Astrocyte (in vitro differentiated cells and primary cell): ENCODE measurements at regions not wholly inside any gene's neighbourhood (a gene's known extent, or its start where the extent isn't known, plus 50 kb on each side); places are given as distances from the start of the nearest gene placed in this dataset.
A peak's percentile ranks its signal among the peaks of the same experiment; 100 is the strongest.
"Not testable (repeated sequence)": the region's sequence is repeated elsewhere in the genome, so short reads cannot be mapped to it uniquely, and the experiment has no call there.

Experiments used
- DNase-seq: peaks from one replicate; pipeline ENCODE4 v3.0.0-alpha.2; 2010; ENCODE audit warnings: low read depth
- FAIRE-seq: peaks from 2 replicates; lab custom pipeline; 2011; peaks lifted over from hg19 to GRCh38; lab: Jason Lieb, UNC
- H2AFZ ChIP-seq: 2 replicates; pipeline ENCODE4 v1.6.0; 2012; ENCODE audit warnings: low read depth, low read length, inconsistent platforms
- H3K27ac ChIP-seq: 2 replicates; pipeline ENCODE4 v1.5.1; 2011; ENCODE audit warnings: low read depth, low read length, inconsistent platforms
- H3K27me3 ChIP-seq: 2 replicates; pipeline ENCODE4 v1.6.0; 2011; ENCODE audit warnings: low read length, inconsistent platforms; ENCODE audit not compliant: insufficient read depth
- H3K36me3 ChIP-seq: 2 replicates; pipeline ENCODE4 v1.5.1; 2011; ENCODE audit warnings: low read length, inconsistent platforms; ENCODE audit not compliant: insufficient read depth
- H3K4me1 ChIP-seq: 2 replicates; pipeline ENCODE4 v1.5.1; 2011; ENCODE audit warnings: low read length, inconsistent platforms; ENCODE audit not compliant: insufficient read depth
- H3K4me2 ChIP-seq: 2 replicates; pipeline ENCODE4 v1.6.0; 2012; ENCODE audit warnings: low read length, inconsistent platforms
- H3K4me3 ChIP-seq: 2 replicates; pipeline ENCODE4 v1.5.1; 2011; ENCODE audit warnings: low read depth, mild to moderate bottlenecking, low read length, inconsistent platforms; ENCODE audit not compliant: insufficient read depth
- H3K79me2 ChIP-seq: 2 replicates; pipeline ENCODE4 v1.6.0; 2012; ENCODE audit warnings: mild to moderate bottlenecking, low read length, inconsistent platforms; ENCODE audit not compliant: insufficient read depth
- H3K9ac ChIP-seq: 2 replicates; pipeline ENCODE4 v1.6.0; 2012; ENCODE audit warnings: mild to moderate bottlenecking, low read length, inconsistent platforms
- H3K9me3 ChIP-seq: 2 replicates; pipeline ENCODE4 v1.5.1; 2012; ENCODE audit warnings: low read depth, mild to moderate bottlenecking, low read length, inconsistent platforms; ENCODE audit not compliant: insufficient read depth
- H4K20me1 ChIP-seq: 2 replicates; pipeline ENCODE4 v1.6.0; 2012; ENCODE audit warnings: low read length, inconsistent platforms; ENCODE audit not compliant: insufficient read depth
- H3K27ac Mint-ChIP-seq: one replicate; pipeline ENCODE4 v1.8.0; 2021; ENCODE audit warnings: mild to moderate bottlenecking, mixed read lengths; ENCODE audit not compliant: unreplicated experiment
- H3K27me3 Mint-ChIP-seq: one replicate; pipeline ENCODE4 v1.8.0; 2021; ENCODE audit warnings: low read depth, mixed read lengths; ENCODE audit not compliant: unreplicated experiment
- H3K36me3 Mint-ChIP-seq: one replicate; pipeline ENCODE4 v1.8.0; 2021; ENCODE audit warnings: low read depth, mixed read lengths; ENCODE audit not compliant: unreplicated experiment
- H3K4me1 Mint-ChIP-seq: one replicate; pipeline ENCODE4 v1.8.0; 2021; ENCODE audit warnings: low read depth, mixed read lengths; ENCODE audit not compliant: unreplicated experiment
- H3K4me3 Mint-ChIP-seq: one replicate; pipeline ENCODE4 v1.8.0; 2021; ENCODE audit warnings: mild to moderate bottlenecking, moderate library complexity, mixed read lengths; ENCODE audit not compliant: unreplicated experiment
- H3K9me3 Mint-ChIP-seq: one replicate; pipeline ENCODE4 v1.8.0; 2021; ENCODE audit warnings: mild to moderate bottlenecking, mixed read lengths; ENCODE audit not compliant: unreplicated experiment
- EZH2 ChIP-seq: IDR thresholded peaks from 2 replicates; pipeline ENCODE4 v1.6.1; 2012; ENCODE audit warnings: mild to moderate bottlenecking, low read length, inconsistent platforms; ENCODE audit not compliant: insufficient read depth
- TF ChIP-seq, protein P1 (sequence below): IDR thresholded peaks from 2 replicates; pipeline ENCODE4 v1.5.1; 2011; ENCODE audit warnings: low read depth, mild to moderate bottlenecking, inconsistent platforms, low read length, moderate library complexity; ENCODE audit not compliant: insufficient read depth

DNA sequence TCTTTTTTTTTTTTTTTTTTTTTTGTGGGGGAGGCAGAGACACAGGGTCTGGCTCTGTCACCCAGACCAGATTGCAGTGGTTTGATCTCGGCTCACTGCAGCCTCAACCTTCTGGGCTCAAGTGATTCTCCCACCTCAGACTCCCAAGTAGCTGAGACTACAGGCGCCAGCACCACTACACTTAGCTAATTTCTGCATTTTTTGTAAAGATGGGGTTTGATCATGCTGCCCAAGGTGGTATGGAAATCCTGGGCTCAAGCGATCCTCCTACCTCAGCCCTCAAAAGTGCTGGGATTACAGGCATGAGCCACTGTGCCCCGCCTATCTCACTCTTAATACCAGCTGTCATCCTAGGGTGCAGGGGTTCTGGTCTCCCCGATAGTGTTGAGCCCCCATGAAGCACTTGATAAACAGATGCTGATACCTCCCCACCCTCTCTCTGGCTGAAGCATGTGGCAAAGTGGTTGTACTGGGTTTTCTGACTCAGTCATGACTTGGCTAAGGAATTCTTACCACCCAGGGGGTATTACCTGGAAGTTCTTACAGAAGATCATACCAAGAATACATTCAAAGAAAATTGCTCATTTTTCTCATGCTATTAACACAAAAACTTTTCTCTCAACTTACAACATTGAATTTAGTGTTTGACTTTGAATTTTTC, 110.2 kb upstream of the DAPK1 start:
- no peak overlapping the region for H3K27ac ChIP-seq
- H3K79me2 ChIP-seq = no peaks in the 10 kb centered on the region
- FAIRE-seq = no peak

DNA sequence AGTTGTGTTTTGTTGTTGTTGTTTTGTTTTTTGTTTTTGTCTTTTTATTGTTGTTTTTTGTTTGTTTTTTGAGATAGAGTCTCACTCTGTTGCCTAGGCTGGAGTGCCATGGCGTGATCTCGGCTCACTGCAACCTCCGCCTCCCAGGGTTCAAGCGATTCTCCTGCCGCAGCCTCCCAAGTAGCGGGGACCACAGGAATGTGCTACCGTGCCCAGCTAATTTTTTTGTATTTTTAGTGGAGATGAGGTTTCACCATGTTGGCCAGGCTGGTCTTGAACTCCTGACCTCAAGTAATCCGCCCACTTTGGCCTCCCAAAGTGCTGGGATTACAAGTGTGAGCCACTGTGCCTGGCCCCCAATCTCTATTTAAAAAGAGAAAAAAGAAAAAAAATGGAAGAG, 109.0 kb upstream of the DAPK1 start:
- H3K9me3 ChIP-seq, H3K4me2 ChIP-seq, H3K27ac ChIP-seq, H2AFZ ChIP-seq, H3K4me3 Mint-ChIP-seq, H3K36me3 ChIP-seq, H3K27me3 ChIP-seq, DNase-seq, H4K20me1 ChIP-seq, H3K36me3 Mint-ChIP-seq, H3K4me3 ChIP-seq, H3K4me1 ChIP-seq, H3K9ac ChIP-seq, H3K79me2 ChIP-seq, FAIRE-seq, H3K27me3 Mint-ChIP-seq, H3K27ac Mint-ChIP-seq, H3K9me3 Mint-ChIP-seq: not testable (repeated sequence)
- H3K4me1 Mint-ChIP-seq = peaks cover 21% of the 10 kb centered on the region

More for the DNA sequence above, 110.2 kb upstream of the DAPK1 start:
- Histone ChIP-seq H3K27me3 (no peaks in the 10 kb centered on the region), H4K20me1 (no peaks in the 10 kb centered on the region), H3K36me3 (no peaks in the 10 kb centered on the region), H3K4me1 (peaks cover 12% of the 10 kb centered on the region), H3K4me3 (no peak overlapping the region), H3K9ac (no peak overlapping the region), H3K4me2 (peak overlapping the region; percentile 23), H2AFZ (no peak overlapping the region), H3K9me3 (no peaks in the 10 kb centered on the region)
- no peak overlapping the region for H3K4me3 Mint-ChIP-seq
- no peak for TF ChIP-seq EZH2
- TF ChIP-seq, protein P1, sequence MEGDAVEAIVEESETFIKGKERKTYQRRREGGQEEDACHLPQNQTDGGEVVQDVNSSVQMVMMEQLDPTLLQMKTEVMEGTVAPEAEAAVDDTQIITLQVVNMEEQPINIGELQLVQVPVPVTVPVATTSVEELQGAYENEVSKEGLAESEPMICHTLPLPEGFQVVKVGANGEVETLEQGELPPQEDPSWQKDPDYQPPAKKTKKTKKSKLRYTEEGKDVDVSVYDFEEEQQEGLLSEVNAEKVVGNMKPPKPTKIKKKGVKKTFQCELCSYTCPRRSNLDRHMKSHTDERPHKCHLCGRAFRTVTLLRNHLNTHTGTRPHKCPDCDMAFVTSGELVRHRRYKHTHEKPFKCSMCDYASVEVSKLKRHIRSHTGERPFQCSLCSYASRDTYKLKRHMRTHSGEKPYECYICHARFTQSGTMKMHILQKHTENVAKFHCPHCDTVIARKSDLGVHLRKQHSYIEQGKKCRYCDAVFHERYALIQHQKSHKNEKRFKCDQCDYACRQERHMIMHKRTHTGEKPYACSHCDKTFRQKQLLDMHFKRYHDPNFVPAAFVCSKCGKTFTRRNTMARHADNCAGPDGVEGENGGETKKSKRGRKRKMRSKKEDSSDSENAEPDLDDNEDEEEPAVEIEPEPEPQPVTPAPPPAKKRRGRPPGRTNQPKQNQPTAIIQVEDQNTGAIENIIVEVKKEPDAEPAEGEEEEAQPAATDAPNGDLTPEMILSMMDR = no peak
- H3K27ac Mint-ChIP-seq = peak overlapping the region; percentile 82
- no peaks in the 10 kb centered on the region for H3K27me3 Mint-ChIP-seq
- peak; percentile 36 for DNase-seq
- H3K4me1 Mint-ChIP-seq = peaks cover 21% of the 10 kb centered on the region
- no peaks in the 10 kb centered on the region for H3K36me3 Mint-ChIP-seq
- H3K9me3 Mint-ChIP-seq = no peaks in the 10 kb centered on the region

DNA sequence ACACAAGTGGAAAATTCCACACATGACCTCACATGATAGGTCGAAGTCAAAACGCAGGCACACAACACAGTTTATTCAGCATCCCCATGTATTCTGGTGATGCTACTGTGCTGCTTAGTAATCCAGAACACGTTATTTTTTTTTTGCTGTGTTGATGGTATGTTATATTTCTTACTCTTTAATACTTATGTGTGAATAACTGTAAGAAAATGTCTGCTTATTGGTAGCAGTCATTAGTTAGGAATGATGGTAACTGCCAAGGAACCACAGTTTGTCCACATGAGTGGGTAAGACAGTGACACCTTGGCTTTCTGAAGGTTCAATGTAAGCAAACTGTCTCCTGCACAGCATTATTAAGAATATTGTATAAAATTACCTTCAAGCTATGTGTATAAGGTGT, 107.7 kb upstream of the DAPK1 start:
- Mint-ChIP-seq H3K27me3 (no peaks in the 10 kb centered on the region), H3K36me3 (no peaks in the 10 kb centered on the region), H3K27ac (no peak overlapping the region), H3K4me1 (peaks cover 19% of the 10 kb centered on the region), H3K4me3 (no peak overlapping the region), H3K9me3 (peaks cover 6% of the 10 kb centered on the region)
- H3K9me3 ChIP-seq = no peaks in the 10 kb centered on the region
- H3K4me3 ChIP-seq = no peak overlapping the region
- FAIRE-seq (no peak), DNase-seq (peak; percentile 69)
- H3K27me3 ChIP-seq = no peaks in the 10 kb centered on the region
- no peaks in the 10 kb centered on the region for H3K36me3 ChIP-seq
- TF ChIP-seq, protein P1 = no peak
- TF ChIP-seq EZH2 = no peak
- no peak overlapping the region for H3K9ac ChIP-seq
- no peak overlapping the region for H3K27ac ChIP-seq
- H3K79me2 ChIP-seq = no peaks in the 10 kb centered on the region
- no peaks in the 10 kb centered on the region for H4K20me1 ChIP-seq
- peaks cover 4% of the 10 kb centered on the region for H3K4me1 ChIP-seq
- no peak overlapping the region for H2AFZ ChIP-seq
- no peak overlapping the region for H3K4me2 ChIP-seq
